Cardiac septum (tissue), 1 donor: ENCODE measurements at regions not wholly inside any gene's neighbourhood (a gene's known extent, or its start where the extent isn't known, plus 50 kb on each side); places are given as distances from the start of the nearest gene placed in this dataset.

Source experiments
- DNase-seq: peaks from one replicate; pipeline ENCODE4 v3.0.0-alpha.2; 2020; ENCODE audit warnings: low spot score
- intact Hi-C: fragments of 100-400 bp; cut with DNase I; formaldehyde crosslinking; loops from one replicate; pipeline ENCODE4 v1.14.0; 2022
- donor health status: DM: no; HTN: no; CAD: no.

DNA sequence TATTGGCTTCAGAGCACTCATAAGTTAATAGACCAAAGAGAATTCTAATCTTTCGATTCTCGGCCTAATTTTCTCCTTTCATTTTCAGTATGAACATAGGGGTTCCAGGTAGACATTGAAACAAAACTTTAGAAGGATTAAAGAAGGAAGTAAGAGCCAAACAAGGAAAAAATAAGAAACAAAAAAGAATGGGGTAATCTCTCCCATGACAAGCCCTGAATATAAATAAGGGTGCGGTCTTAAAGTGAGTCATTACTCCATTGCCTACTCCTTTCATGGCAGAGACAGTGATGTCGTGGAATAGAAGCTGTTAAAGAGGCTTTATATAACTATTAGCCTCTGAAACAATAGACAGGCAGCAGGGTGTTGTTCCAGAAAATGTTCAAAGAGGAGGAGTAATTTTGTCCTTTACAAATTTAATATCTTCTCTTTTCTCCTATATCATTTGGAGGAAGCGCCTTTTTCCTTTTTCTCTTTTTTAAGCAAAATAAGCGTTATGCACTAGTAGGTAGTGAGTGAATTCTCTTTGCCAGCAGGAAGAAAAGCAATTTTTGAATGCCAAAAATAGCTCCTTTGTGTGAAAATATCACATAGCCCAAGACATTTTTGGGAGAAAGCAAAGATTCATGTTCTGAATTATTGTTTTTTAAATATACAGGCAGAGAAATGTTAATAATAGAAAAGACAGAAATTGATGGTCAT, 607.9 kb upstream of the KCNMB2 start:
- no peak for DNase-seq
- intact Hi-C loops = no loop called here

DNA sequence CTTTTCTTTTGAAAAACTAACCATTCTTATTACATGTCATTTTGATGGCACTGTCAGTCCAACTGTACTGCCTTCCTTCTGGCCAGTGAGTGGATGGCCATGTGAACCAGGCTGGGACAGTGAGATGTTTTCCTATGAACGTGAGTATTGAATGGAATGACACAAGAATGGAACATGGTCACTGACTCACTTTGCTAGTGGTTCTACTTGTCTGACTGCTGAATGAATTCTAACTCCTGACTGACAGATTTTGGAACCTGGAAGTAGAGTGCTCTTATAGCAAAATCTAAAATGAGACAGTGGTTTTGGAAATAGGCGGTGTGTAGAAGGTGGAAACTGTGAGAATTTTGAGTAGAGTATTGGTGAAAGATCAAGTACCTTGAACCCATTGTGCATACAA, 606.9 kb upstream of the KCNMB2 start:
- intact Hi-C loops = no loop called here
- DNase-seq = no peak

DNA sequence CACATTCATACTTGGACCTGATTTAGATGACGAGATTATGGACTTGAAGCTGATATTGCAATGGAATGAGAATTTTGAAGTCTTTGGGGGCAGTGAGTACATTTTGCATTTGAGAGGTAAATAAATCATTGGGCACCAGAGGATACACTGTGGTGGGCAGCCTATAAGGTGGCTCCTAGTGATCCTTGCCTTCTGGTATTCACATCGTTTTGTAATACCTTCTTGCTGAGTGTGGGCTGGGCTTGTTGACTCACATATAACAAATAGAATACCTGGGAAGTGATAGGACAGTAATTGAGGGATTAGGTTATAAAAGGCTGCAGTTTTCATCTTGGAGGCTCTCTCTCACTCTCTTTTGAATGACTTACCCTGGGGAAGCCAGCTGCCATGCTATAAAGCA, 605.5 kb upstream of the KCNMB2 start:
- DNase-seq = no peak
- intact Hi-C loops = loop anchor here (5.0 kb wide), 1 partner anchor 113 kb away; no protein-coding TSS in a partner anchor

DNA sequence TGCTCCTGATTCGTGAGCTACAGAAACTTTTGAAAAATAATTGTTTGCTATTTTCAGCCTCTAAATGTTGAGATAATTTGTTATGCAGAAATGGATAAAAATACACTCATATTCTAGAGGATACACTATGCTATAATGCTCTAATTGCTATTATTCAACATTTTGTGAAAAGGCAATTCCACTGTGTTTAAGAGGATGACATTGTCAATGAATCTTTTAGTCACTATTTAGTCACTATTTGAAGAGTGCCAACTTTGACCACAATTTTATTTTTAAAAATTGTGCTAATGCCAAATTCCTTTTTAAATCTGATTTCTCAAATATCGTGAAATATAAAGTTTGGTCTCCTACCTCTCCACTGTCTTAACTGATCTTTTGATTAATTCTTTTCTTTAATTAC, 604.9 kb upstream of the KCNMB2 start:
- no peak for DNase-seq
- intact Hi-C loops = loop anchor here (5.0 kb wide), 1 partner anchor 114 kb away; no protein-coding TSS in a partner anchor

DNA sequence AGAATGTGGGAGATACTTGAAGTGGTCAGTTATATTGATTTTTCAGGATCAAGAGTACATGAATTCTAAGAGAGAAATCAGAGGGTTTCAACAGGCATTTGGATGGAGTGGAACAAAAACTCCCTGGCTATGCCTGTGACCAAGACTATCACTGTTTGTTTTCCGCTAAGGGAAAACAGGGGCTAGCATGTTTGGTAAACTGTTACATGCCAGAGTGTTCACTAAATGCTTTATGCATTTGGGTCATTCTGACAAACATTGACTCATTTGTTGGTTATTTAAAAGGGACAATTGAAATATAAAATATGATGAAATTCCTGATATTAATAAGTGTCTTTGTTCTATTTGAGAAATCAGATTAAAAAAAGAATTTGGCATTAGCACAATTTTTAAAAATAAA, 603.9 kb upstream of the KCNMB2 start:
- intact Hi-C loops = loop anchor here (5.0 kb wide), 1 partner anchor 115 kb away; no protein-coding TSS in a partner anchor
- no peak for DNase-seq

DNA sequence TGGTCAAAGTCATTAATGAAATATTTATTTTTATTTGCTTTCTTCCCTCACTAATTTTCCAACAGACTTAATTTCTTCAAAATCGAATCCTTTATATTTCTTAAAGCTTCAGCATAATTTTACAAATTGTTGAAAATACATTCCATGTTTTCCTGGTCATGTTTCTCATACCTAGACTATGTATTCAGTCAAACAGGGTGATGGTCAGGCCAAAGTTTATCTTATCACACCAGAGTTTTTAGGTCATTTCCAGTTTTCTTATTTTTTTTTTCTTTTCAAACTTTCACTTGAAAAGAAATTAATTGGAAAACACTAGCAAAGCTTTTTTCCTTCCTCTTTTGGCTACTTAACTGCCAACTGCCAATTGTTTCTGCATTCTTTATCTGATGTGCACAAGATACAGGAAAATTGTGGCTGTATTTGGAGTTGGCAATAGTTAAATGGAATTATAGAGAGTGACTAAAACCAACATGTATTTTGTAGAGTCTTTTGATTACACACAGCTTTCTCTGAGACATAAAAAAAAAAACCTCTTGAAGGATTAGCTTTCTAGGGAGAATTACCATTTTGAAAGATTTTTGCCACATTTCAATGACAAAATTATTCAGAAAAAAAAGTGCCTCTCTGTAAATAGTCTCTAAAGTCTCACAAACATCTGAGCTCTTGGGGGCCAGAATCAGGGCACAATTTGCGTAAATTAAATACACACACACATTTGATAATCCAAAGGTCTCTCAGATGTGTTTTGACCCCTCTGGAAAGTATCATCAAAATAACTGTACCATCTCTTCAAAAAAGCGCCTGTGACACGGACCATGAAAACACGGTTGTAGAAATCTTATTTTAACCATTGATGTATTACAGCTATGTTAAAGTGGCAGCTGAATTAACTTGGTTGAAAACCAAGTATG, 603.2 kb upstream of the KCNMB2 start:
- no peak for DNase-seq
- intact Hi-C loops = loop anchor here (5.0 kb wide), 1 partner anchor 116 kb away; no protein-coding TSS in a partner anchor

DNA sequence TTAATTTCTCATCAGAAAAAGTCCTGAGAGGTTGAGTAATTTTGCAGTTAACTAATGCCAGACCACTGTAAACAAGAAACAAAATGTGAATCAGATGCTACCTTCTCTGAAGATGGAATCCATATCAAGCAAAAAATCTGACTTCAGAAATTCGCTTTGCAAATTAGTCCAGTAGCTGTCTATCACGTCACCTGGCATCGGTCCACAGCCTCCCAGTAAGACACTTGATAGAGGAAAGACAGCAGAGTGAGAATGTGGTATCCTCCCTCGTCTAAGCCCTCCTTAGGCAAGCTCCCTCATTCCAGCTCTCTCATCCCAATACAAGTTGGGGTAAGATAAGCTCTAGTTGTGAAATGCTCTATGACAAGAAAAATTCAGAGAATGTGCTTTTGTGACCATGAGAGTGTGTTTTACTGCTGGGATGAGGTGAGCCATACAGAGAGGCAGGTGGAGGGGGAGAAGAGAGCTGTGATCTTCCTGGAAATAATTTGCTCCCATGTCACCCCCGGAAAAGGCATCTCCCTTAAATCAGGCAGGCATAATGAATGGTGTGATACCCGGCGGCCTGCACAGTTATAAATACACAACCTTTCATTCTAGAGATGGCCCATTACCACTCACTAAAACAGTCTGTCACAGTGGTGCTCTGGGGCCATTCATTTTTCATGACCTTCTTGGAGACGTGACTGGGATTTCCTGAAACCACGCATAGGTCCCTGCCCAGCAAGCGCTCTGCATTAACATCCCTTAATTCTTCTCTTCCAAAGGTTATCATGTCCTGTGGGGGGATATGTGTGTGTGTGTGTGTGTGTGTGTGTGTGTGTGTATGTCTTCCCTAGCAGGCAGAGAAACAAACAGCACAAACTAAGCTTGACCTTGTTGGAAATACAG, 602.0 kb upstream of the KCNMB2 start:
- DNase-seq = no peak
- intact Hi-C loops = loop anchor here (5.0 kb wide), 1 partner anchor 117 kb away; no protein-coding TSS in a partner anchor

DNA sequence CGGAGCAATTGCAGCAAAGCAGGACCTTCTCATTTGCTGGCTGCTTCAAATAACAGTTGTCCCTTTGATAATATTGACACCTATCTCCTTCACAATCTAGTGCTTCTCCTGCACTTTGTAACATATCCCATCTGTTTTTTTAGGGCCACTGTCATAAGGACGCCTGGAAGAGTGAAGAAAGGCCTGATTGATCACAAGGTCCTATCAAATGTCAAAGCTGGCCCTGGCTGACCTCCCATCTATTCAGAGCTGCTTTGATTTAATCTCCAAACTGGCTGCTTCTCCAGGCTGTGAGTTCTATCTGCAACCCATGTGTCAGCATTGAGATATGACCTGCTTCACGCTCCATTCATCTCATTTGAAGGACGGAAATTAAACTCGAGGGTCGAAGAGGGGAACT, 601.2 kb upstream of the KCNMB2 start:
- DNase-seq = no peak
- intact Hi-C loops = no loop called here

DNA sequence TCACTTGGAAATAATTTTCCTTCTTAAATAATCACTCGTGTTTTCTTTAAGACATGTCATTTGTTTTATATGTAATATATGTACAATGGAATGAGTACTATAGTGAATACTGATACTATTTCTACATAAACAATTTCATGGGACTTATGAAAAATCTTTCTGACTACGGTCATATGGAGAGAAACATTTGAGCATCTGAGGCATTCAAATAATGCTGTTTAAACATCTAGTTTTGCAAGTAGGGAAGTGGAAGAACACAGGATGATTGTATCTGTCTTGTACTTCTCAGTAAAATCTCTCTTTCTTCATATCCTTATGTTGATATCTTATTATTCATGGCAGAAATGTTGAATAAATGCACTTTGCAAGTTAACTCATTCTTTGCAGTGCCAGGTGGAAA, 599.5 kb upstream of the KCNMB2 start:
- intact Hi-C loops = no loop called here
- DNase-seq = no peak

DNA sequence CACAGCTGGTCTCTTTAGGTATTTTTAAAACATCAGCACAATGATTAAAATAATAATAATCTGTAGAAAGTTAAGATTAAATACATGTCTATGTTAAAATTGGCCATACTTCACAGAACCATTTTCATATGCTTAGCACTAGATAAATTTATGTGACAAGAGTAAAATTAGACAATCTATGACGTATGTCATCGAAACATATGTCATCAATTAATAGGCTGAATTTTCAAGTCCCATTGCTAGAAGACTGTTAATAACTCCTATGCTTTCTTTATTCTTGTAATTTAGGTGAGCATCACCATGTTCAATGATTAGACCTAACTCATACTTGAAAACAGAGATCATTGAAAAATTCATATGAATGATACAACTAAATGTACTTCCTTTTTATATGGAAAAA, 593.3 kb upstream of the KCNMB2 start:
- DNase-seq = no peak
- intact Hi-C loops = no loop called here

DNA sequence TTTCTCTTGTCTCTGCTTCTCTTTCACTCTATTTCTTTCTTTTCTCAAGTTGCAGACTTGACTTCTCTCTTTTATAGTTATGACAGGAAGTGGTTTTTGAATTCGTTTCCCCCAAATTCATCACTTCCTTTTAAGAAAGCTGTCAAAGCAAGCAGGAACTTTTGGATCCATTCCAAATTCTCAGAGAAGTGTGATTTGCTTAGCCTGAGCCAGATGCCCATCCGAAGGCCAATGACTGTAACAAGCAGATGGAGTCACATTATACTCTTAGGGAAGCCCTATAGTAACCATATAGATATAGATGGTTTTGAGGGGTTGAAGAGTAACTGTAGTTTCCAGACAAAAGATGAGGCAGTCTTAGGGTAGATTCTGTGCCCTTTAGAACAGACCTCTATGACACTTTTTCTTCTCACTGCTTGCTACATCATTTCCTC, 592.0 kb upstream of the KCNMB2 start:
- no peak for DNase-seq
- intact Hi-C loops = no loop called here

DNA sequence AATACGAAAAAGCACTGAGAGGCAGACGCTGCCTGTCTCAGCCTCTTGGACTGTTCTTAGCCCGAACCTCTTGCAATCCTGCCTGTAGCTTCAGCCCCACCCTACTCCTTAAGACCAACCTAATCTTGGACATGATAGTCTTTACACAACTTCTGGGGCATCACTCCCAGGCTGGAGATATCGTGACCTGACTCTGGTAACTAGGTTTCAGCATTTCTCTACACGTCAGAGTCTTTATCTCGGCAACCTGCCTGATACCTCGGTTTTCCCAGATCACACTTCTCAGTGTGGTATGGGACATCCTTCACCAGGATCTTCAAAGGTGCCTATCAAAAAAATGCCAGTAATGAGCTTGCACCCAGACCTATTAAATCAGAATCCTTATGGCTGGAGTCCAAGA, 590.2 kb upstream of the KCNMB2 start:
- intact Hi-C loops = no loop called here
- DNase-seq = no peak

DNA sequence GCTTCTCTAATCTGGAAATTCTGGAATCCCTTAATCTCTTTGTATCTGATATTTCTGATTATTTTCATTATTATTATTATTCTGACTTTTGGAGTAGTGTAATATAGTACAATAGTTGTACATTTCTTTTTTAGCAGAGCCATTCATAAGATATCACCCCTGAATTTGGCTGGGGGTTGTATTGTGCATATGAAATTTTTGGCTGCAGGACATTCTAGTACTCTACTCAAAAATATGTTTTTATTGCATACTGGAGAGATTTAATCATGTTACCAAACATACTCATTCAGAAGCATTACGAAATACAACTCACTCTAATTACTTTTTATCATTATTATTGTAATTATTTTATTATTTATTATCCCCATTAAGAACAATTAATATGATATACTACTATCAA, 589.7 kb upstream of the KCNMB2 start:
- DNase-seq = no peak
- intact Hi-C loops = no loop called here

DNA sequence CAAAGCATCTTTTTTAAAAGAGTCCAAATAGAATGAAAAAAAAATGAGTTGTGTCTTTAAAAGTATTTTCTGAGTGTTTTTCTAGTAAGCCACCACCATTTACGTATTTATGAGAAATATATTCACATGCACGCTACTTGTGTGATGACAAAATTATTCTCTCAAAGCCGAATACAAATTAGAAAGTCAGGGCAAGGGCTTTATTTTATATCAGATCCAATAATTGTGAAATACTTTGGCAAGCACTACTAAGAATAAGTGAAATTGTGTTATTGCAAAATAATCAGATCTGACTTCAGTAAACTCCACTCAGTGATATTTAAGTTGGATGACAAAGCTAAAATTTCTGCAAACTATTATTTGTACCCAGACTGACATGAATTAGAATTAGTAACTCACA, 589.3 kb upstream of the KCNMB2 start:
- intact Hi-C loops = no loop called here
- DNase-seq = no peak

DNA sequence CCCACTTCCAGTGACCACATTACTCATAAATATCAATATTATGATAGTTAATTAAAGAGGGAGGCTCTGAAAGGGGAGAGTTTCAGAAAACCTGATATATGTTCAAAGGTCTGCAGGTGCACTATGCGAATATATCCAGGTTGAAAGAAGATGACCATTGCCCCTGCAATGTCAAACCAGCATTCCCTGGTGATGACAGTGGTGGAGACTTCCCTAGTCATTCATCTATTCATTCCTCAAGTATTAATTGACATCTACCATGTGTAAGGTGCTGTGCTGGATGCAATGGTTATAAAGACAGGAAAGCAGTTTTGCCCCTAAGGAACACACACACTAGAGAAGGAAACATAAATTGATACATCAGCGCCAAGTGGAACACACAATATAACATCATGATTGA, 588.3 kb upstream of the KCNMB2 start:
- intact Hi-C loops = no loop called here
- no peak for DNase-seq

DNA sequence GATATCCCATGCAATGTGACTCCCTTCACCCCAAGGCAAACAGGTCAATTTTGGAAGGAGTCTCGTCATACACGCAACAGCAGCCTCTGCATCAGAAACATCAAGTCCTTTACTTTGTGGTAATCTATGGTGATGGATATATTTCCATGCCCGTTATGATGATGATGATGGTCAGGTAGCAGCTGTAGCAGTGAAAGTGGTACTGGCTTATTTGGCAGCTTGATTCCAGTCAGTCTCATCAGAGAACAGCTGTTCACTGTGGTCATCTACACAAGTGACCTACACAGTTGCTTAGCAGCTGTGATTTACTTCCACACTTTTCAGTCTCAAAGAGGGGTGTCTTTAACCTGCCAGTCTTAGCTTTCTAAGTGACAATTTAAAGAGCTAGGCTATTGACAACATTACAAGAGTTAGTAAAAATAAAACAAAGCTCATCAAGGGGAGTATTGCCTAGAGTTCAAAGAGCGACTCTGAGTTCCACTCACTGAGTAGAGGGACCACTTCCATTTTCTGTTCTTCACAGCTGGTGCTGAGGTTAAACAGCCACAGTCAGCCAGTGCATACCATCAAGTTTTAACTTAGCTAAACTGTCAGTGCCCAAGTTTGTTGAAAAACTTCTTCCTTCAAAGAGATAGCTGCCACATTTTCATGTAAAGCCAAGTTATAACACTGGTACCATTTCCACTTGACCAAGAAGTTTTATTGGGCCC, 587.4 kb upstream of the KCNMB2 start:
- DNase-seq = no peak
- intact Hi-C loops = no loop called here

DNA sequence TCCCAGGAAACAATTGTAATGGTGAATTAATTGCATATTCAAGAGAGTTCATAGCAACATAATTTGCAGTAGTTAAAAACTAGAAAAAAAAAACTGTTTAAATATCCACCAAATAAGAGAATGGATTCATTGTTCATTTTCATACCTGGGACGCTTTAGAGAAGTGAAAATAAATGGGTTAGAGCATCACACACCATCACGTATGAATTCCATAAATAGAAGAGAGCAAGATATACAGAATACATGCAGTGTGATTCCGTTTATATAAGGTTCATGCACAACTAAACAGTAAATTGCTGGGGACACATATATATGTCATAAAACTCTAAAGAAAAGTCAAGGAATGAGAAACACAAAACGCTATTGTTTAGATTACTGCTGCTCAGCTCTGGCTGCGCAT, 577.0 kb upstream of the KCNMB2 start:
- no peak for DNase-seq
- intact Hi-C loops = no loop called here

DNA sequence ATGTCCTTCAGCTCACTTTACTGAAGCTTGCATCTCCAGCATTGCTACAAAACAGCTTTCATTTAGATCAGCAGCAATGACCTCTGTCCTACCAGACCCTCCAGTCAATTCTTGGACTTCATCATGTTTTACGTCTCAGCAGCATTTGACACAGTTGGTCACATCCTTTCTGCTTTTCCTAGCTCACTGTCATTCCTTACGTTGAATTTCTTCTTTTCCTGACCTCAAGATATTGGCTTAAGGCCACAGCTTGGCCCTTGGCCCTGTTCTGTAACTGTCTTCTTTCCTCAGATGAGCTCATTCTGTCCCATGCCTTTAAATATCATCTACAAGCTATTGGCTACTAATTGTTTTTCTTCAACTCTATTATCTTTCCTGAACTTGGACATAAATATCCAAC, 576.2 kb upstream of the KCNMB2 start:
- DNase-seq = no peak
- intact Hi-C loops = no loop called here

DNA sequence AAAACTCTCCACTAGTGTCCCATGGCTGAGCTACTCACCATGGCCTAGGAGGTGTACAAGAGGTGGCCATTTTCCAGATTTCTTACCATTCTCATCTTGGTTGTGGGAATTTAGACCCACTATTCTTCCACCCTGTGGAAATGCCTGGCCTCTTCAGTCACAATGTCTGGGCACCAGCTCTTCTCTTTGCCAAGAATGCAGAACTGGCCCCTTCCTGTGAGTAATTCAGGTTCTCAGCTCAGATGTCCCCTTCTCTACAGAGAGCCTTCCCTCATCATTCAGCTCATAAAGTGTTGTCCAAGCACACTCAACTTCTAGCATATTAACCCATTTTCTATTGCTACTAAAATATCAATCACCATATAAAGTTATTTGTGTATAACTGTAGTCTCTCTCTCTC, 575.5 kb upstream of the KCNMB2 start:
- intact Hi-C loops = no loop called here
- no peak for DNase-seq
